T follicular helper cell (primary cell): ENCODE measurements at regions not wholly inside any gene's neighbourhood (a gene's known extent, or its start where the extent isn't known, plus 50 kb on each side); places are given as distances from the start of the nearest gene placed in this dataset.
"Not testable (repeated sequence)": the region's sequence is repeated elsewhere in the genome, so short reads cannot be mapped to it uniquely, and the experiment has no call there.

Experiments used
- DNase-seq: peaks from one replicate; pipeline ENCODE4 v3.0.0-alpha.2; 2020; ENCODE audit warnings: low read depth

- DNase-seq = no peak
Measured at GRCh38 chr9:78122631-78123030, 91.0 kb upstream of the GNAQ start.

GRCh38 chr9:78121488-78121887 lies 89.9 kb upstream of the GNAQ start:
- peak; percentile 26 for DNase-seq

DNA sequence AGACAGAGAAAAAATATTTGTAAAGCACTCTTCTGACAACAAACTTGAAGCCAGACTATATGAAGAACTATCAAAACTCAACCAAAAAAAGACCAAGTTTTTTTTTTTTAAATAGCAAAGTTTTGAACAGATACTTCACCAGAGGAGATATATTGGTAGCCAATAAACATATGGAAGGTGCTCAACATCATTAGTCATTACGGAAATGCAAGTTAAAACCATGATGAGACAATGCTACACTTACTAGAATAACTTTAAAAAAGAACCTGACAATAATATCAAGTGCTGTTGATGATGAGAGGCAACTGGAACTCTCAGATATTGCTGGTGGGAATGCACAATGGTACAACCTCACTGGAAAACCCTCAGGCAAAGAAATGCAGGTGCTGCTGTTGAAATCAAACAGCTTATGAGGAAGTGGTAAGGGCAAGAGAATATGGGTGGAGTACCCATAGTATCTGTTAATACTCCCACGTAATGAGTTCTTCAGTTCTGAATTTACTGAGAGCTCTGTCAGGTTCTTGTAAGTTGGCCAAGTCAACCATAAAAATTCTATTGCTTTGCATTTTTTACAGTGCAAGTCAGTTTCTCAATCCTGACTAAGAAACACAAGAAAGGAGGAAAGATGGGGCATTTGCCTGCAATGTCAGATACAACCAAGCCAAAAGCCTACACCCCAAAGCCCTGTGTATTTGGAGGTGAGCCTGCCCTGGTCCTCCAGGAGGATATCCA lies 87.3 kb upstream of the GNAQ start:
- DNase-seq = no peak

GRCh38 chr9:78115073-78115472 lies 83.5 kb upstream of the GNAQ start:
- no peak for DNase-seq

DNA sequence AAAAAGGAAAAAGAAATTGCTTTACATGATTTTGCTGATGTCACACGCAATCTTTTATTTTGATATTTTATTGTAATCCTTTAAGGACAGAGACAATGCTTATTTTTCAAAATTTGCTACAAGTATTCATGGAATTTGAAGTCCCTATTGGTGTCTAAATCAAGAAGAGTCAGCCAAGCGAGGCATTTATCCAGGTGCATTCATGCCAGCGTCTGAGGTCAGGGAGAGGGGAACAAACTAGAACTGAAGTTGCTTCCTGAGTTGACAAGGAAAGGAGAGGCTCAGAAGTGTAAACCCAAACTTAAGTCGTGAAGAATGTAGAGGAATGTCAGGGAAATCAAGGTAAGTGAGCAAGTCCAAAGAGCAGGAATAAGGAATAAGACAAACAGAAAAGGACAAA lies 83.0 kb upstream of the GNAQ start:
- DNase-seq = no peak

- DNase-seq = no peak
Measured at GRCh38 chr9:78112406-78112805, 80.8 kb upstream of the GNAQ start.

- no peak for DNase-seq
Measured at GRCh38 chr9:78112004-78112403, 80.4 kb upstream of the GNAQ start.

DNA sequence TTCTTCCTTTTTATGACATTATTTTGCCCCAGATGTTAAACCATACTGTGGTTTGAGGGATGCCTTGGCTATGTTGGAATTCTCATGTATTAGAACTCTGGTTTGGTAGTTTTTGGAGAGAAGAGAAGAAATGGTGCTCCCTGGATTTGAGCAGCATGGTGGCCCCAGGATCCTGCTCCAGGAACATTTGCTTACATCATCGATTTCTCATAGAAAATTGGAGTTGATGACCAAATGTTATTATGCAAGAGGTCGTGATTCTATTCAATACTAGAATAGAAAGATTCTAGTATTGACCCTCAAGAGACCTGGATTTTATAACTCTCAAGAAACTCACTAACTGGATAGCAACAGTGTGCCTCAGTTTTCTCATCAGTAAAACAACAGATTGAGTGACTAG lies 77.5 kb upstream of the GNAQ start:
- no peak for DNase-seq

DNA sequence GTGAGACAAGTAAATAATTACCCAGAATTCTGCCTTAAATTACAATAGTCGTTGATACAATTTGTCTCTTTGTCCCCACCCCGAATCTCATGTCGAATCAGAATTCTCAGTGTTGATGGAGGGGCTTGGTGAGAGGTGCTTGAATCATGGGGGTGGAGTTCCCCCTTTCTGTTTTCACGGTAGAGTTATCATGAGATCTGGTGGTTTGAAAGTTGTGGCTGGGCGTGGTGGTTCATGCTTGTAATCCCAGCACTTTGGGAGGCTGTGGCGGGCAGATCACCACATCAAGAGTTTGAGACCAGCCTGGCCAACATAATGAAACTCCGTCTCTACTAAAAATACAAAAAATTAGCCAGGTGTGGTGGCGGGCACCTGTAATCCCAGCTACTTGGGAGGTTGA lies 75.0 kb upstream of the GNAQ start:
- DNase-seq = not testable (repeated sequence)

- DNase-seq = no peak
Measured at GRCh38 chr9:78103971-78104433, 72.4 kb upstream of the GNAQ start.

DNA sequence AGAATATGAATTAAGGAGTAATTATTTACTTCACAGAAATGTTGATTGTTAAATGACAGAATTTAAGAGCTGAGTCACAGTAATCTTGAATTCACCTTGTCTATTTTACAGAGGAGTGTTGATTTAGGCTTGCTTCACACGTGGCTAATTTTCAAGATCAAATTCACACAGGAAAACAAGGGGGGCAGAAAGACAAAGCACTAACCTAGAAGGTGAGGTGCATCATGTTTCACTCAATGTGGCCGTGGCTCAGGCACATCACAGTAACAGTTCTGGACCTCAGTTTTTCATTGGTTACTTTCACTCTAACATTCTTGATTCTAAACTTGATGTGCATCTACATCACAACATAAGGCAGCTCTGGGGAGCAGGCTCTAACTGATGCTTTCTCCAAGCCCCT lies 69.6 kb upstream of the GNAQ start:
- no peak for DNase-seq

GRCh38 chr9:78097541-78097940 lies 65.9 kb upstream of the GNAQ start:
- DNase-seq = no peak

DNA sequence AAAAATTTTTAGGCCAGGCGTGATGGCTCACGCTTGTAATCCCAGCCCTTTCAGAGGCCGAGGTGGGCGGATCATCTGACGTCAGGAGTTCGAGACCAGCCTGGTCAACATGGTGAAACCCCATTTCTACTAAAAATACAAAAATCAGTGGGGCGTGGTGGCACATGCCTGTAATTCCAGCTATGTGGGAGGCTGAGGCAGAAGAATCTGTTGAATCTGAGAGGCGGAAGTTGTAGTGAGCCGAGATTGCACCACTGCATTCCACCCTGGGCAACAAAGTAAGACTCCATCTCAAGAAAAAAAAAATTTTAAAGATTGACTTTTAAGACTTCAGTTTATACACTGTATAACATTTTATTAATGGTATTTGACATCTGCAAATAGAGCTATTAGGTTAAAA lies 60.1 kb upstream of the GNAQ start:
- no peak for DNase-seq

- DNase-seq = no peak
Measured at GRCh38 chr9:78089111-78089510, 57.5 kb upstream of the GNAQ start.

DNA sequence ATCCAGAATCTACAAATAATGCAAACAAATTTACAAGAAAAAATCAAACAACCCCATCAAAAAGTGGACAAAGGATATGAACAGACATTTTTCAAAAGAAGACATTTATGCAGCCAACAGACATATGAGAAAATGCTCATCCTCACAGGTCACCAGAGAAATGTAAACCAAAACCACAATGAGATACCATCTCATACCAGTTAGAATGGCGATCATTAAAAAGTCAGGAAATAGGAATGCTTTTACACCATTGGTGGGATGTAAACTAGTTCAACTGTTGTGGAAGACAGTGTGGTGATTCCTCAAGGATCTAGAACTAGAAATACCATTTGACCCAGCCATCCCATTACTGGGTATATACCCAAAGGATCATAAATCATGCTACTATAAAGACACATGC lies 56.6 kb upstream of the GNAQ start:
- DNase-seq = not testable (repeated sequence)
